ENCODE measurements at regions not wholly inside any gene's neighbourhood (a gene's known extent, or its start where the extent isn't known, plus 50 kb on each side); places are given as distances from the start of the nearest gene placed in this dataset.

DNA sequence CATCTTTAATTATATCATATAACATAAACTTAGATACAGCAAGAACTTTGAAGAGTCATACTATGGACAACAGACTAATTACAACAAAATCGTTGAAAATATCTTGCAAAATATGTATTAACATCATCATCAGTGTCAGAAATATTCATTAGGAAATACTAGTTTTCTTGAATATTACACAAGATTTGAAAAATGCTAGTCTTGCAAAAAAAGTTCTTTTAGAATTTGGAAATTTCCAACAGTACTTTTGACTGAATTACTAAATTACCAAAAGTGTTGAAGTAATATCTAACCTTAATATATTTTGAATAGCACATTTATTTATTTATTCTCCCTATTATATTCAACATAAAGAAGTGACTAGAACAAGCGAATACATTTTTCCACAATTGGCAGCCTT is 1224.8 kb upstream of the EYS start:
- no peak for DNase-seq (ENCODE audit: low read depth)
- TF ChIP-seq, protein P1, sequence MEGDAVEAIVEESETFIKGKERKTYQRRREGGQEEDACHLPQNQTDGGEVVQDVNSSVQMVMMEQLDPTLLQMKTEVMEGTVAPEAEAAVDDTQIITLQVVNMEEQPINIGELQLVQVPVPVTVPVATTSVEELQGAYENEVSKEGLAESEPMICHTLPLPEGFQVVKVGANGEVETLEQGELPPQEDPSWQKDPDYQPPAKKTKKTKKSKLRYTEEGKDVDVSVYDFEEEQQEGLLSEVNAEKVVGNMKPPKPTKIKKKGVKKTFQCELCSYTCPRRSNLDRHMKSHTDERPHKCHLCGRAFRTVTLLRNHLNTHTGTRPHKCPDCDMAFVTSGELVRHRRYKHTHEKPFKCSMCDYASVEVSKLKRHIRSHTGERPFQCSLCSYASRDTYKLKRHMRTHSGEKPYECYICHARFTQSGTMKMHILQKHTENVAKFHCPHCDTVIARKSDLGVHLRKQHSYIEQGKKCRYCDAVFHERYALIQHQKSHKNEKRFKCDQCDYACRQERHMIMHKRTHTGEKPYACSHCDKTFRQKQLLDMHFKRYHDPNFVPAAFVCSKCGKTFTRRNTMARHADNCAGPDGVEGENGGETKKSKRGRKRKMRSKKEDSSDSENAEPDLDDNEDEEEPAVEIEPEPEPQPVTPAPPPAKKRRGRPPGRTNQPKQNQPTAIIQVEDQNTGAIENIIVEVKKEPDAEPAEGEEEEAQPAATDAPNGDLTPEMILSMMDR (conservative IDR thresholded peaks at IDR 0.05; ENCODE audit: control insufficient read depth, insufficient read depth, low read depth, low read length): no peak

DNA sequence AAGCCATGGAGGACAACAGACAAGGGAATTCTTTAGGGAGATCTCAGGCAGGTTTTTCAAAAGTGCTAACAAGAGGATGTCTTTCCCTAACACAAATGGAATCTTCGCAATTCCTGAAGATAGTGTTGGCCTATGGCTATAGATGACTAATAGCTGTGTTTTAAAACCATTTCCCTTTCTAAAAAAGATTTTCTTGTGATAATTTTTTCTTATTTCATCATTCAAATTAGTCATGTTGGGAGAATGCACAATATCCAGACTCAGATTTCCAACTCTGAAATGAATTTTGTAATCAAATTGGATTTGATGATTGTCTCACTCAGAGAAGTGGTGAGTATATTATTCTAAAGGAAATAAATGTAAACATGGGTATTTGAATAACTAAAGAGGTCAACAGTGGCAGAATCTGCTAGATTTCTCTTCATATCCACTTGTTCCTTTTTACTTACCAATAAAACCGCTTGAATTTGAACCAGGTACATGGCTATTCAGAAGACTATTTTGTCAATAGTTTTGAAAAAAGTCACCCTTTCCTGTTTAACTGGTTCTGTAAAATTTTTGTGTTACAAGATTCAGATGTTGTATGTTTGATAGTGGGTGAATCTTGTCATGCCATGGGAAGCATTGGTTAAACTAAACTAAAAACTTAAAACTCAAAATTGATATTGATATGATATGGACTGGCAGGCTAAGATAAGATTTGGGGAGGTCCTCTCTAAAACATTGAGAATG is 1223.7 kb upstream of the EYS start:
- H3K4me3 ChIP-seq (ENCODE audit: control insufficient read depth, low read depth, low read length): no peak overlapping the region
- DNase-seq (ENCODE audit: low read depth): peak; percentile 19
- TF ChIP-seq, protein P1 (conservative IDR thresholded peaks at IDR 0.05; ENCODE audit: control insufficient read depth, insufficient read depth, low read depth, low read length): no peak

More for the DNA sequence above, 1224.8 kb upstream of the EYS start:
- H3K4me3 ChIP-seq (ENCODE audit: control insufficient read depth, low read depth, low read length): no peak overlapping the region

DNA sequence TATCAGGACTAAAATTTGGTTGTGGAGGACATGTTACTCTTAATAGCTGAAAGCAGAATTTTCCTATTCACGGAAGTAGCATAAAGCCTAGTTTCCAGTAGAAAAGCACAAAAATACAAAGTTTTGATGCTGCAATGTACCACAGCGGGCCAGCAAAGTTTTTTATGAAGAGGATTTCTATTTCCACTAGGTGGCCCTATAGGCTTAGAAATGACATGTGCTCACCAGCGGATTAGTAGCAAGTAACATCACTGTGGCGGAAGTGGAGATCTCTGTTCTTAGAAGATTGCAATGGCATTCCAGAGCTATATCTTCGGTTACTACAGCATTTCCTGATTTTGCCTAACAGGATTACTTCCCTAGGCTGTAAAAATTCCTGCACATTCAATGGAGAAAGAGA is 1219.0 kb upstream of the EYS start:
- no peak overlapping the region for H3K4me3 ChIP-seq (ENCODE audit: control insufficient read depth, low read depth, low read length)
- no peak for DNase-seq (ENCODE audit: low read depth)

DNA sequence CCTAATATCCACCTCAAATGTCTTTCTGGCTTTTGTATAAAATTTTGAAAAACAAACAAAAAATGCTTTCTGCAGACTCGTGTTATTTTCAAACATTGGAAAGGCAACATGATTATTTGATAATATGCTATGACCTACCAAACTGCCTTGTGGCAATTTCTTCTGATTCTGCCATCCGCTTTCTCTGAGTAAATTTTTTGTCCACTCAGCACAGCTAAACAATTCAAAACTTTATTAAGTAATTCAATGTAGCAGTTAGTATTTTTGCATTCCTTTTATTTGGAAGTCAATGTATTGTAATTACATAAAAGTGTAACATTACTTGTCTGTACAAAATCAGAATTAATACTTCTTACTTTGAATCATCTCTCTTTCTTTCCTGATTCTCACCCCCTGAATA is 1206.6 kb upstream of the EYS start:
- H3K4me3 ChIP-seq (ENCODE audit: control insufficient read depth, low read depth, low read length): no peak overlapping the region
- DNase-seq (ENCODE audit: low read depth): no peak
- TF ChIP-seq, protein P1 (conservative IDR thresholded peaks at IDR 0.05; ENCODE audit: control insufficient read depth, insufficient read depth, low read depth, low read length): no peak

More for the DNA sequence above, 1219.0 kb upstream of the EYS start:
- TF ChIP-seq, protein P1 (conservative IDR thresholded peaks at IDR 0.05; ENCODE audit: control insufficient read depth, insufficient read depth, low read depth, low read length): no peak

DNA sequence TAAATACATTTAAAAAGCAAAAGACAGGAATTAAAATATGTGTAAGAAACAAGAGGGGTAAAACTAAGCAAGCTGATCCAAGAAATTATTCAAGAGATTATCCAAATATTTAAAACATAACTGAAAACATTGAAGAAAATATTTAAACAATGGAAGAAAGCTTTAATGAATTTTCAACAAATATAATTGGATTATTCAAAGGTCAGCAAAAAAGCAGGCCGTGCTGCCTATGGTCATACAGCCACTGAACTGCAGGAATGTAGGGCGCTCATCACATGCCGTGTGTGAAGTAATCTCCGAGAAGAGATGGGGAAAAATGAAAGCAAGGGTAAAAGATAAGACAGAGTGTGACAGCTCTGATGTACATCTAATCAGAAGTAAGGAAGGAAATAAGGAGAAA is 1195.4 kb upstream of the EYS start:
- no peak for DNase-seq (ENCODE audit: low read depth)
- H3K4me3 ChIP-seq (ENCODE audit: control insufficient read depth, low read depth, low read length): no peak overlapping the region
- TF ChIP-seq, protein P1 (conservative IDR thresholded peaks at IDR 0.05; ENCODE audit: control insufficient read depth, insufficient read depth, low read depth, low read length): no peak

DNA sequence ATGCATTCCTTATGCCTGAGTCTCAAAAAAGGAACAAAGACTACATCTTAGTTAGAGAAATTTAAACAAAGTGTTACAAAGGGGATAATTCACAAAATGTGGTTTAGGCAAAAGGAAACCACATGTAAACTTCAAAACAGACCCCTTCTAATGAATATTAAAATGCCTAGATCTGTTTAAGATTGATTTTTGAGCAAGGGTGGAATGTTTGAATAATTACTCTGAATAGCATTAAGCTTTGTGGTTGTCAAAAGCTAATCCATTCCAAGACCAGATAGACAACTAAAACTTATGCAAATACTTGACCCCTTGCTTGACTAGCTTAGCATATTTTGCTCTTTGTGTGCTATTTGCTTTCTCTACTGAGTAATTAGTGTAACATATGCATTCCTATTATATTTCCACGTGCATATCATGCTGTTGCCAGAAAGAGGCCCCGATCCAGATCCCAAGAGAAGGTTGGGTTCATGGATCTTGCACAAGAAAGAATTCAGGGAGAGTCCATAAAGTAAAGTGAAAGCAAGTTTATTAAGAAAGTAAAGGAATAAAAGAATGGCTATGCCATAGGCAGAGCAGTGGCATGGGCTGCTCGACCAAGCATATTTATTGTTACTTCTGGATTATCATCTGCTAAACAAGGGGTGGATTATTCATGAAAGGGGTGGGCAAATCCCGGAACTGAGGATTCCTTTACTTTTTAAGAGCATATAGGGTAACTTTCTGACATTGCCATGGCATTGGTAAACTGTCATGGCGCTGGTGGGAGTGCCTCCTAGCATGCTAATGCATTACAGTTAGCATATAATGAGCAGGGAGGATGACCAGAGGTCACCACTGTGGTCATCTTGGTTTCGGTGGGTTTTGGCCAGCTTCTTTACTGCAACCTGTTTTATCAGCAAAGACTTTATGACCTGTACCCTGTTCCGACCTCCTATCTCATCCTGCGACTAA is 1193.4 kb upstream of the EYS start:
- TF ChIP-seq, protein P1 (conservative IDR thresholded peaks at IDR 0.05; ENCODE audit: control insufficient read depth, insufficient read depth, low read depth, low read length): no peak
- DNase-seq (ENCODE audit: low read depth): no peak
- no peak overlapping the region for H3K4me3 ChIP-seq (ENCODE audit: control insufficient read depth, low read depth, low read length)
